Endothelial cell of umbilical vein (primary cell): ENCODE measurements at regions not wholly inside any gene's neighbourhood (a gene's known extent, or its start where the extent isn't known, plus 50 kb on each side); places are given as distances from the start of the nearest gene placed in this dataset.

Experiments used
- BruUV-seq: library from RNA; stranded (reverse); fragments of 400-500 nt; replicated peaks from 2 replicates; lab custom pipeline; 2021; lab: Mats Ljungman, UMichigan
- CTCF ChIA-PET: fragments of 300-600, 350-600 bp; sonication (Branson Sonifier 250); formaldehyde crosslinking; loops from one replicate; lab custom pipeline; 2021; ENCODE audit warnings: antibody characterized with exemption, inconsistent platforms; lab: Charles Lee
- POLR2A ChIA-PET: fragments of 300-600, 350-600 bp; sonication (Branson Sonifier 250); formaldehyde crosslinking; loops from one replicate; lab custom pipeline; 2021; ENCODE audit warnings: antibody characterized with exemption, inconsistent platforms; lab: Charles Lee
- DNase-seq: peaks from one replicate; pipeline ENCODE4 v3.0.0-alpha.2; 2011; ENCODE audit warnings: low read depth, low spot score
- FAIRE-seq: peaks from 2 replicates; lab custom pipeline; 2011; peaks lifted over from hg19 to GRCh38; lab: Jason Lieb, UNC
- H2AFZ ChIP-seq: 2 replicates; pipeline ENCODE4 v1.6.0; 2012; ENCODE audit warnings: low read depth, low read length, control low read depth, inconsistent platforms
- H3K27ac ChIP-seq: 2 replicates; pipeline ENCODE4 v1.5.1; 2011; ENCODE audit warnings: low read depth, mild to moderate bottlenecking, control low read depth, low read length, moderate library complexity; ENCODE audit not compliant: insufficient read depth
- H3K27me3 ChIP-seq, 2 experiments: 2 replicates each; pipeline versions ENCODE4 v1.6.0 to v1.6.1; 2011; ENCODE audit warnings: low read length in 2 of 2, mixed read lengths in 1 of 2; ENCODE audit not compliant: control insufficient read depth in 2 of 2, insufficient read depth in 2 of 2
- H3K36me3 ChIP-seq, 2 experiments: 2 replicates in 1 of 2; 3 replicates in 1 of 2; pipeline ENCODE4 v1.5.1; 2011; ENCODE audit warnings: low read length in 2 of 2, mild to moderate bottlenecking in 1 of 2, moderate library complexity in 1 of 2; ENCODE audit not compliant: control insufficient read depth in 2 of 2, insufficient read depth in 2 of 2; ENCODE audit errors: extremely low read depth in 1 of 2
- H3K4me1 ChIP-seq: 3 replicates; pipeline ENCODE4 v1.5.1; 2011; ENCODE audit warnings: mild to moderate bottlenecking, low read length; ENCODE audit not compliant: control insufficient read depth, insufficient read depth; ENCODE audit errors: extremely low read depth
- H3K4me2 ChIP-seq: 2 replicates; pipeline ENCODE4 v1.6.1; 2011; ENCODE audit warnings: low read length, control low read depth, mixed read lengths; ENCODE audit not compliant: insufficient read depth
- H3K4me3 ChIP-seq, 3 experiments: fragments of 200-600 bp in 1 of 3; sonication (generic), shearing (Covaris generic) in 1 of 3; replicated peaks in 1 of 3; 2 replicates each; pipeline ENCODE4 v1.5.1; 2011 to 2016; ENCODE audit warnings: control low read depth in 3 of 3, low read length in 3 of 3, mild to moderate bottlenecking in 2 of 3, inconsistent platforms in 1 of 3, low read depth in 1 of 3, moderate library complexity in 1 of 3; ENCODE audit not compliant: insufficient read depth in 1 of 3
- H3K79me2 ChIP-seq: 2 replicates; pipeline ENCODE4 v1.6.0; 2012; ENCODE audit warnings: low read length, inconsistent platforms; ENCODE audit not compliant: control insufficient read depth, insufficient read depth
- H3K9ac ChIP-seq: replicated peaks from 2 replicates; pipeline ENCODE3; 2011; ENCODE audit warnings: low read length, control low read depth; ENCODE audit not compliant: insufficient read depth; ENCODE audit errors: extremely low read depth
- H3K9me1 ChIP-seq: replicated peaks from 3 replicates; pipeline ENCODE4 v1.6.0; 2011; ENCODE audit warnings: mild to moderate bottlenecking, low read length; ENCODE audit not compliant: control insufficient read depth, insufficient read depth; ENCODE audit errors: extremely low read depth
- H3K9me3 ChIP-seq: replicated peaks from 2 replicates; pipeline ENCODE4 v1.5.1; 2012; ENCODE audit warnings: low read length, inconsistent platforms; ENCODE audit not compliant: control insufficient read depth, insufficient read depth
- H4K20me1 ChIP-seq: replicated peaks from 2 replicates; pipeline ENCODE3; 2011; ENCODE audit warnings: mild to moderate bottlenecking, low read length; ENCODE audit not compliant: control insufficient read depth, insufficient read depth; ENCODE audit errors: extremely low read depth
- CTCF ChIP-seq, 2 donors: IDR thresholded peaks; 1 replicate in 1 of 2; 2 replicates in 1 of 2; pipeline ENCODE4 v1.5.1; 2011; ENCODE audit warnings: low read length in 2 of 2, mild to moderate bottlenecking in 2 of 2, moderate library complexity in 2 of 2, control low read depth in 1 of 2, inconsistent platforms in 1 of 2, low read depth in 1 of 2; ENCODE audit not compliant: insufficient read depth in 1 of 2; ENCODE audit errors: extremely low read depth in 1 of 2
- EZH2 ChIP-seq: IDR thresholded peaks from 2 replicates; pipeline ENCODE4 v1.6.1; 2012; ENCODE audit warnings: borderline replicate concordance, low read depth, mild to moderate bottlenecking, moderate library complexity, low read length, inconsistent platforms; ENCODE audit not compliant: severe bottlenecking
- FOS ChIP-seq: IDR thresholded peaks from 2 replicates; pipeline ENCODE4 v1.6.1; 2011; ENCODE audit warnings: mild to moderate bottlenecking, low read length, moderate library complexity, borderline replicate concordance; ENCODE audit not compliant: insufficient read depth
- GATA2 ChIP-seq: IDR thresholded peaks from 2 replicates; pipeline ENCODE4 v1.7.0; 2011; ENCODE audit warnings: low read depth, mild to moderate bottlenecking, moderate library complexity, mixed read lengths, low read length; ENCODE audit not compliant: insufficient read length, insufficient read depth
- JUN ChIP-seq: IDR thresholded peaks from 2 replicates; pipeline ENCODE4 v1.6.1; 2011; ENCODE audit warnings: borderline replicate concordance, low read depth; ENCODE audit not compliant: insufficient read length, insufficient read depth
- MAX ChIP-seq: IDR thresholded peaks from 2 replicates; pipeline ENCODE4 v1.6.1; 2011; ENCODE audit not compliant: insufficient read depth, insufficient read length
- MYC ChIP-seq: IDR thresholded peaks from one replicate; pipeline ENCODE4 v1.6.1; 2011; ENCODE audit warnings: mild to moderate bottlenecking, low read depth, low read length
- POLR2A ChIP-seq: IDR thresholded peaks from 2 replicates; pipeline ENCODE4 v1.6.1; 2012; ENCODE audit warnings: low read depth, mild to moderate bottlenecking, control low read depth, low read length
- POLR2AphosphoS5 ChIP-seq: IDR thresholded peaks from 2 replicates; pipeline ENCODE4 v1.6.1; 2012; ENCODE audit warnings: low read depth, mild to moderate bottlenecking, control low read depth, low read length, moderate library complexity; ENCODE audit not compliant: insufficient read depth
- dilution Hi-C: fragments of 300-500 bp; cut with MboI; formaldehyde crosslinking; loops from one replicate; pipeline ENCODE4 v1.15.0; 2019; ENCODE audit warnings: low sequenced_read_pairs; ENCODE audit not compliant: extremely low pct_ligation_motif_present
- intact Hi-C: fragments of 100-400 bp; cut with micrococcal nuclease; formaldehyde crosslinking; loops from one replicate; pipeline ENCODE4 v1.10.0; 2022

- Histone ChIP-seq H3K9ac (no peak overlapping the region), H3K9me1 (no peaks in the 10 kb centered on the region), H4K20me1 (no peaks in the 10 kb centered on the region), H3K79me2 (no peaks in the 10 kb centered on the region), H2AFZ (no peak overlapping the region), H3K4me3 (no peak overlapping the region), H3K36me3 (no peaks in the 10 kb centered on the region), H3K9me3 (no peaks in the 10 kb centered on the region), H3K27ac (no peak overlapping the region), H3K4me1 (no peaks in the 10 kb centered on the region), H3K27me3 (peaks cover 3 to 6% of the 10 kb centered on the region in 2 experiments), H3K4me2 (no peak overlapping the region)
- intact Hi-C loops (no loop called here), dilution Hi-C loops (no loop called here)
- TF ChIP-seq FOS (no peak), MAX (no peak), JUN (no peak), EZH2 (no peak), GATA2 (no peak), POLR2A (no peak), CTCF (IDR thresholded peaks at IDR 0.05; ENCODE audit: extremely low read depth in 1 of 2, insufficient read depth in 1 of 2, low read depth in 1 of 2, low read length in 2 of 2) (no peak), POLR2AphosphoS5 (no peak), MYC (no peak)
- no TSS peak for BruUV-seq
- ChIA-PET POLR2A (no interaction called here), CTCF (interaction anchor here (1.1 kb wide), 1 partner anchor 10 kb away, joined by 5 read pairs; no protein-coding TSS in a partner anchor)
- FAIRE-seq (no peak), DNase-seq (no peak)
Measured at GRCh38 chr17:62907961-62908360, 58.1 kb upstream of the TANC2 start.
